ENCODE measurements at regions not wholly inside any gene's neighbourhood (a gene's known extent, or its start where the extent isn't known, plus 50 kb on each side); places are given as distances from the start of the nearest gene placed in this dataset.
"Not testable (repeated sequence)": the region's sequence is repeated elsewhere in the genome, so short reads cannot be mapped to it uniquely, and the experiment has no call there.

- no peak for DNase-seq
Measured at GRCh38 chr5:71910741-71911140, 191.7 kb downstream of the CARTPT start.

GRCh38 chr5:71912021-71912420 is 192.9 kb downstream of the CARTPT start:
- DNase-seq, result no peak

DNA sequence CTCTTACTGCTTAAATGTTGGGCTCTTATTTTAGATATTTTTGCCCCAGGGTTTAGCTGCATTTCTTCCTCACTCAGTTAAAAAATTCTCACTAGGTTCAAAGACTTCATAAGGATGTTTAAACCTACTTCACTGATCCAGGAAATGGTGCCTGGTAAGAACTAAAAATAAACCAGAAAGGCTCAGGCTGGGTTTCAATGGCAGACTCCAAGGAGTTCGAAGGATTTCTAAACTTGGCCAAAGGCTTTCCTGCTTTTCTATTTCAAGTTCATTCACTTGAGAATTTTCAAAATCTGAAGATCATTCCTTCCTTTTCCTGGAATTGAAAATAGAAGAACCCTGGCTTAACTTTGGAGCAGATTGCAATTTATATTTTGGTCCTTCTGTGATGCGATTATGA is 193.0 kb upstream of the MAP1B start:
- no peak for DNase-seq

- DNase-seq, result no peak
Measured at GRCh38 chr5:71922584-71923106, 184.6 kb upstream of the MAP1B start.

DNA sequence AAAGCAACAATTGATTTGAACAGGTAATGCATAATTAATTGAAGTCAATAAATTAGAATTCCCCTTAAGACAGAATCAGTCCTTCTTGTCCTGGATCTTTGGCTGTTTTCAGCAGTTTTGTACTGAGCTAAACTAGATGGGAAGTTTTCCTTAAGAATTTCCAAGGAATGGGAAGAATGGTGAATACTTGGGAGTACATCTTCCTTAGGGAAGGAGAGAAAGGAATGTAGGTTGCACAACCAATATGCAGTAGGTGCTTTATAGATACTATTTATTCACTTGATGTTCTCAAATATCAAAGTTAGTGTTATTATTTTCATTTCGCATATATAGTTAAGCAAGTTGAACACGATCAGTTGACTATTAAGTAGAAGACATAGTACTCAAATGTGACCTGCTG is 183.5 kb upstream of the MAP1B start:
- no peak for DNase-seq

DNA sequence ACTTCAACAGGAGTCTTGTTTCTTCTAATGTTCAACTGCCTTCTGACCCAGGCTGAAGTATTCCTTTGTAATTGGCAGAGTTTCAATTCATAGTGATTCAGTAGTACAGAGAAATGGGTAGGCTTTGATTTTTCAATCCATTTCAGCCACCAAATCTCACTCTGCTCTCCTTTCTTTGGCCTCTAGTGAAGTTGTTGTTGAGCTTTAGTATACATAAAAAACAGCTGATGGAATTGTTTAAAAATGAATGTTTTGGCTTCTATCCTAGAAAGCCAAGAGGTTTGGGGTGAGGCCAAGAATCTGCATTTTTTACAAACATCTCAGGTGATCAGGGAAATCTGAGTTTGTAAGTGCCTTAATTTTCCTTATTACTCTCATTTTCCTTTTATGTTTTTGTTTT is 182.9 kb upstream of the MAP1B start:
- DNase-seq, result no peak

DNA sequence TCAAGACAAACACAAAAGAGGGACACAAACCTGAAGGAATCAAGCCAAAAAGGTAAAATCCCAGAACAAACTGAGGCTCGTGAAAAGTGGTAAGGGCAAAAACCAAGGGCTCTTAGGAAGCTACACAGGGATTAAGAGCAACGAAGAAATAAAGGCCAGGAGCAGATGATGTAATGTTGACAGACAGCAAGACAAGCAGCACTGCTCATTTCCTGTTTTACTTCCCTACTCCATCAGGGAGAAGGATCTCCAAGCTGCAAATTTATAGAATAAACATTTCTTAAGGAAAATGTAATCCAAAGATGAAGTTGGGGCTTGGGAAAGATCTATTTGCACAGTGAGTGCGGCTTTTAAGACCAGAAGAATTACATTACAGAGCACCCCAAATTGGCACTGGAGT is 182.3 kb upstream of the MAP1B start:
- DNase-seq, result no peak

GRCh38 chr5:71925608-71926091 is 181.6 kb upstream of the MAP1B start:
- DNase-seq, result no peak

DNA sequence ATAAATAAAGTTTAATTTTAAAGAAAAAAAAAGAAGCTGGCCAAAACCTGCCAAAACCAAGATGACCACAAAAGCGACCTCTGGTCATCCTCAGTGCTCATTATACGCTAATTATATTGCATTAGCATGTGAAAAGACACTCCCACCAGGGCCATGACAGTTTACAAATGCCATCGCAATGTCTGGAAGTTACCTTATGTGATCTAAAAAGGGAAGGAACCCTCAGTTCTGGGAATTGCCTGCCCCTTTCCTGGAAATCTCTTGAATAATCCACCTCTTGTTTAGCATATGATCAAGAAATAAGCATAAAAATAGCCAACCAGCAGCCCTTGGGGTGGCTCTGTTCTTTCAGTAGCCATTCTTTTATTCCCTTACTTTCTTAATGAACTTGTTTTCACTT is 178.3 kb upstream of the MAP1B start:
- no peak for DNase-seq

- DNase-seq, result not testable (repeated sequence)
Measured at GRCh38 chr5:71930554-71930953, 176.7 kb upstream of the MAP1B start.

GRCh38 chr5:71932131-71932654 is 175.1 kb upstream of the MAP1B start:
- no peak for DNase-seq

DNA sequence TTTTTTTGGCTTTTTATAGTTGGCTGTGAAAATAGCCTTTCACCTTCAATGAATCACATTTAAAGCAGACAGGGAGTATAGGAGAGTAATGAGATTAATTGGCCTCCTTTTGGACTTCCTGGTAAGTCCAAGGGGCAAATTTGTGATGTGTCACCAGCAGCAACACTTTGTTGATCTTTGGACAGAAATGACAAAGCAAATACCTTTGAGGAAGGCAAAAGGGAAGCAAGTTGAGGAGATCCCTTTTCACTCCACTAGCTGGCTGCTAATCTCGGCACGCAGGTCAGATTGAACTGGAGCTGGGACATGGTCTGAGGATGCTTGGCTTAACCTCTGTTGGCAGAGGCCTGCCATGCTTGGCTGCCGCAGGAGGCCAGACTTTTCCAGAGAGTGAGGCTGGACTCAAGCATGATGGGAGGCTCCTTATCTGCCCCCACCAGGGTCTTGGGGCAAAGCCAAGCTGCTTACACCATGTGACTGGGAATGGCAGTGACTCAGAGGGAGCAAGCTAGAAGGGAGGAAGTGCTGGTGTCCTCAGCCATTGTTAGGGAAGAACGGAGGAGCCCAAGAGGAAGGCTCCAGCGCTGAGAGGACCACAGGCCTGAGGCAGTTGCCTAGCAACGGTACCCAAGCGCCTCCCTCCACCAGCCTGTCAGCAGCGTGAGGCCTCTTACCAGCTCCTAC is 174.5 kb upstream of the MAP1B start:
- DNase-seq, result no peak

- DNase-seq, result no peak
Measured at GRCh38 chr5:71934322-71934721, 173.0 kb upstream of the MAP1B start.

DNA sequence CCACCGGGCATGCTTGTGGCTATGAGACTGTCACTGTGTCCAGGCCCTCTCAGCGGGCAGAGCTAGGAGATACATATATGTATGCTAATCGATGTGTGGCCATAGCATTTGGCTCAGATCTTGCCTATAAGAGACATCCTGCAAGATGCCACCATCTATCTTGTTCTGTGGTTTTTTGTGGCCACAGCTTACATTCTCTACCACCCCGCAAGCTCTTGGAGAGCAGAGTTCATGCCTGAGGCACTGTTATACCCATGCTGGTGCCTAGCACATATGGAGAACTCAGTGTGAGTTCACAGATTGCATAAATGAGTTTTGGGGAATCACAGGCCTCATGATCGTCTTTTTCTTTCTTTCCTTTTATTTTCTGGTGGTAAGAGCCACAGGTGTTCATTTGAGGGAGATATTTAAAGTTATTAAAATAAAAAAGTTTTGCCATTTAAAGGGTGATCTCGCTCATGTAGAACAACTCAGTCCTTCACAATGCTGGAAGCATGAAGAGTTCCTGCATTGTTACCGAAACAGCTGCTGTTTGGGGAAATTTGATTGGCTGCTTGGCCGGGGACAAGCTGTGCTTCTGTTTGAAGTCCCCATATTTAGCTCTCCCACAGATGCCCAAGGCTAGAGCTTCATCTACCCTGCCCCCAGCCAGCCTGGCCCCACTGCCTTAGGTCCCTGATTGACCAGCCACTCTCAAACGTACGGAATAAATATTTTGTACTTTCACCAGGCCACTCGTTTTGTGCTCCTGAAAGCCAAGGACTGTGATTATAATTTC is 169.2 kb upstream of the MAP1B start:
- DNase-seq, result peak; percentile 77

- peak; percentile 93 for DNase-seq
Measured at GRCh38 chr5:71938895-71939294, 168.4 kb upstream of the MAP1B start.

GRCh38 chr5:71939452-71940230 is 167.6 kb upstream of the MAP1B start:
- peak; percentile 42 for DNase-seq

GRCh38 chr5:71943874-71944273 is 163.4 kb upstream of the MAP1B start:
- DNase-seq, result no peak

GRCh38 chr5:71945436-71945835 is 161.8 kb upstream of the MAP1B start:
- DNase-seq, result no peak

DNA sequence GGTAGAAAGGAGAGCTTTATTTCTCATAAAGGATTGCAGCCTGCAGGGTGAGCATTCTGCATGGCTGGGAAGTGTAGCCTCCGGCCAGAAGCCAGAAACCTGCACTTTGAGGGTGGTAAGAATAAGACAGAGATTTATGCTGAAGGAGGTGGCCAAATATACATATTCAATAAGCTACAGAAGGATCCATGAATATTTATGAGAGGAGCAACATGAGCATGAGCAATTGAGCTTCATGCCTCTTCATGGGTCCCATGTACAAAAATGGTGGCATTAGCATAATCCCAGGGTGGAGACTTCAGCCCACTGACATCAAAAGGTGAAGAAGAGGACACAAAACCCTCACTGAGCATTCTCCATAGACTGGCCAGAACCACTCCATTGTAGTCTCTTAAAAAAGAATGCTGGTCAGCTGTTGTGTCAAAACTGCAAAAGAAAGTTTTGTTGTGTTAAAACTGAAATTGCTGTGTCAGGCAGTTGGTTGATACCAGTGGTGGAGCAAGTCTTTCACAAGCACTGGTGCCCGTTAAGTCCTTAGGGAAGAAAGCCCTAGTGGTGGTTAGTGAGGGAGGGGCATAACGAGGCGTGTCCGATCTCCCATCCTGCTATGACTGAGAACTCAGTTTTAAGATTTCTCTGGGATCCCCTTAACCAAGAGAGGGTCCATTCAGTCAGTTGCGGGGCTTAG is 160.8 kb upstream of the MAP1B start:
- DNase-seq, result no peak

GRCh38 chr5:71948206-71948605 is 159.1 kb upstream of the MAP1B start:
- no peak for DNase-seq

DNA sequence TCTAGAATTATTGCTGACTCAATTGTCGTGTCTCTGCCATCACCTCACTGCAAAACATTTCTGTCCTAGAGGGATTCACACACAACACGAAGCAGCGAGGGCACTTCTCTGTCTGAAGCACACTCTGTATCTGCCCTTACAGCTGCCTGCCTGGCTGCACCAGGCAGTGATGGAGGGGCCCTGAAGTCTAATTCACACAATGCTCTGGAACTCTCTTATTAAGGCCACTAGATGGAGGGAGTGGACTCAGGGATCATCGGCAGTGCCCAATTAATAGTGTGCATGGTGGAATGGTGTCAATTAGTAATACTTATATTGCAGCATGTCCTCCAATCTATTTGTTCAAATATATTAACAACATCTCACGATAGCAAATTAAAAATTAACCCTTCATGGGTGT is 157.5 kb upstream of the MAP1B start:
- DNase-seq, result no peak

DNA sequence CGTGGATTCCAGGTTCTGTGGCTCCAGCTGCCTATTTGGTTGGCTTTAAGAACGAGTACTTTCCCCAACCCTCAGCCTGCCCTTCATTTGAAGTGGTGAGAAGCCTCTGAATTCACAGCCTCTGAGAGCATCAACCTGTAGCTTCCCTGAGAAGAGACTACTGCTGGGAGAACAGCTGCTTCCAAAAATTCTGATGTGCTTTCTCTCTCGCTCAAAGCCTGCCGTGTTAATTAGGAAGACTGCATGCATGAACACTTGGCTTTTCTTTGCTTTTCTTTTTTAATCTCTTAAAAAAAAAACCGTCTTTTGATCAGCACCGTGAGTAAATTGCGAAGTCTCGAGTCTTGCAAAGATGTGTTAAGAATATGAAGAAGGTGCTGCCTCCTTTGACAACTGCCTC is 153.4 kb upstream of the MAP1B start:
- no peak for DNase-seq

DNA sequence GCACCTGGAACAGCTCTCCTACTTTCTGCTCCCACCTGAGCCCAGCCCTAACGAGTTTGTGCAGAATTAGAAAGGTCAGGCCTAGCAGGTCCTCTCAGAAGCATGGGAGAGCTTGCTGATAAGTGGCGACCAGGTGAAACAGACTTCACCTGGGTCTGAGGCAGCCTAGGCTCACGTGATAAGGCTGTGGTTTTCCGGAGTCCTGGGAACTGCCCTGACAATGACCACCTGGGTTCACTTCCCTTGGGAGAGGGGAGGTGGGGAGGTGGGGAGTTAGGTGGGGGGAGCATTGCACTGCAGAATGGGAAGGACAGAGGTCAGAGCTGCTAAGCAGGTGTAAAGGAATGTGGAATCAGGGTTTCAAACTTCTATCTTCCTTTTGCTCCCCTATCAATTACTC is 152.9 kb upstream of the MAP1B start:
- DNase-seq, result no peak
